NCI-H1417 treated with DMSO at 0.1 percent for 48 hours (cell line): ENCODE measurements at regions not wholly inside any gene's neighbourhood (a gene's known extent, or its start where the extent isn't known, plus 50 kb on each side); places are given as distances from the start of the nearest gene placed in this dataset.
A peak's percentile ranks its signal among the peaks of the same experiment; 100 is the strongest.

ENCODE experiments used
- DNase-seq: peaks from one replicate; lab custom pipeline; 2025; lab: John Stamatoyannopoulos, UW

DNA sequence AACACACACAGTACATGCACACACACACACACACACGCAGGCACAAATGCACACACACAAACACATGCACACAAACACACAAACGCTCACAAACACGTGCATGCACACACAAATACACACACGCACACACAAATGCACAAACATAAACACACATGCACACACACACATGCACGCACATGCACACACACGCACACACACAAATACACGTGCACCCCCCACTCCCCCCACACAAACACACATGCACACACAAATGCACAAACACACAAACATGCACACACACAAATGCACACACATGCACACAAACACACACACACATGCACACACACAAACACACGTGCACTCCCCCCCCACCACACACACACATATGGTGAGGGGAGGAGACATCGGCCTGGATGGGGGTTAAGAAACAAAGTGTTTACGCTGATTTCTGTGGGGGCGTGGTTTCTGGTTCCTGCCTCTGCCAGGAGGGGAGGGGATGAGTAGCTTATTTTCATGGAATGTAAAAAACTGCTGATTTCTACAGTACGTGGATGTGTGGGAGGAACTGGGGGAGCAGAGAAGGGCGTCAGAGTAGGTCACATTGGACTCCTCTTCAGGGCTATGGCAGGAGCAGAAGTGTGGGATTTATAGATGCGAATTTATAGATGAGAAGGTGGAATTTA lies 607.2 kb downstream of the QKI start:
- no peak for DNase-seq

DNA sequence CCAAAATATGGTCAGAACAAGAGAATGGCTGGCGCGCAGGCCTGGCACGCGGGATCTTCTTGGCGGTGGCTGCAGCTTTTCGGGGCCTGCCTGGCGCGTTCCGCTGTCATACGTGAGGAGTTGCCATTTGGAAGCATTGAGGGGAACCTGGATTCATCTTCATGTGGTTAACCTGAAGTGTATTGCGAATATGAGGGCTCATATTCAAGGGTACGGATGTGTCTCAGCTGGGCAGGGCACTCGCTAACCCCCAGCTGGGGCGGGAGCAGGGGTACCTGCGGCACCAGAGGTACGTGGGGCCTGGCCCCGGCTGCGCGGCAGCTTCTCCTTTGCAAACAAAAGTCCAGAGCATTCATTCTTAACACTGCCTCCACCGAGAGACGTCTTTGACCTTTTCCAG lies 605.6 kb downstream of the QKI start:
- DNase-seq = no peak

DNA sequence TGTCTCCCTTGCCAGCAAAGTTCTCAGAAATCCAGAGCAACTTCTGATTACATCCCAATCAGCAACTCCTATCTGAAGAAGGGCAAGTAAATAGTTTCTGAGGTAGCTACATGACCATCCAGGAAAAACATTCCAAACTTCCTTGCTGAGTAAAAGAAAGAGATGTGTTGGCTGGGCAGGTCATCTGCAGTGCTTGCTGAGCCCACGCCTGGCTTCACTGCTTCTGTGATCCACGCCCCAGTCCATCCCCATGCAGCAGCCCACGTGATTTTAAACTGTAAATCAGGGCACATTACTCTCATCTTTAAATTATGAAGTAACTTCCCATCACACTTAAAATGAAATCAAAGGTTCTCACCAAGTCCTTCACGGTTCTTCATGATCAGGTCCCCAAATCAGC lies 603.6 kb downstream of the QKI start:
- DNase-seq = no peak

DNA sequence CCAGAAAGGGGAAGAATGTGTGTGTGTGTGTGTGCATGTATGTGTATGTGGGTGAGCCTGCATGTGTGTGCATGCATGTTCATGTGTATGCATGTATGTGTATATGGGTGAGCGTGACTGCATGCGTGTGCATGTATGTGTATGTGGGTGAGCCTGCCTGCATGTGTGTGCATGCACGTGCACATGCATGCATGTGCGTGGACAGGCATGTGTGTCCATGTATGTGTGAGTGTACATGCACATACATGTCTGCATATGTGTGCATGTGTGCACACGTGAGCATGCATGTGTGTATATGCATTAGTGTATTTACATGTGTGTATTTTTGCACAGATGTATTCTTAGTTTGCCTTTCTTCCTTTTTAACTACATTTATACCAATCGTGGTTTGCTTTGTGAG lies 601.5 kb downstream of the QKI start:
- DNase-seq = no peak

DNA sequence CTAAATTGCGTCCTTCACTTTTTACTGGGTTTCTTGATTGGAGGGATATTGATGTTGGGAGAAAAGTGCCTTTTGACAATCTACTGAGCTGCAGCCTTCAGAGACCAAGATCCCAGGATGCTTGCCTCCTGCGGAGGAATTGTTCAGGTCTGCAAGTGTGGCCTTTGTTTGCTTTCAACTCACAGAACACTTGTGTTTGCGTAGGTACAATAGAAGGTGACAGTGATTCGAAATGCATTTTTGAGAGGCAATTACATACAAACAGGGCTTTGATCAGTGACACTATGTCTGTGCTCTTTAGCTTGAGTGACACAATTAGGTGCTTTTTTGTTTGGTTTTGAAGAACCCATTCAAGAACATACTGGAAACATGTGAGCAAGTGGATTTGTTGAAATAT lies 600.6 kb downstream of the QKI start:
- peak; percentile 68 for DNase-seq

DNA sequence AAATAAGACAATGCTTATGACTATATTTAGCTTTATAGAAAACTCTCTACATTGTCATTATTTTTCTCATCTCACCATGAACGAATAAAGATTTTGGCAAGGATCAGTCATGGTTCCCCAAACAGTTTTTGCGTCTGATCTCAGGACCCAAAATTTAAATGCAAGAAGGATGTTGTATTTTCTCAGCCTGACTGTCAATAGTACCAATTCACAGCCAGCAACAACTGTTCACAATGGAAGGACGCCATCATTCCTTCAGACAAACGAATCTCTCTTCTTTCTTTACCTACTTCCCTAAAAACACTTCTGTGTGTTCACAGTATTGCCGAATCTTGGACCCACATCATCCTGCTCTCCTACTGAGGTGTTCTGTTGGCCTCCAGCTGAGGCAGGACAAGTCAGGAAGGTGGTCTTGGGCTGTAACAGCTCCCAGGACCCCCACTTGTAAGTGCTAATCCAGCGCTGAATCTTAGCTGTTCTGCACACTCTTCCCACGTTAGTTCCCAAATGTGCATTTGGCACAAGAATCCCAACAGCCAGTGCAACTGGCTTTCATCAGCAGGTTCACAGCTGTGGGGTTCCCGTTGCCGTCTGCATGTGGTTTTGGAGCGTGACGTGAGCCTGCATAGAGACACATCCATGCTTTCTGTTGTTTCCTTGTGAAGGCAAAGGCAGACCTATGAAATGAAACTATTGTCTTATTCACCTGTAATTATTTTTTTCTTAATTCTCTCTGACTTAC lies 600.0 kb downstream of the QKI start:
- no peak for DNase-seq

DNA sequence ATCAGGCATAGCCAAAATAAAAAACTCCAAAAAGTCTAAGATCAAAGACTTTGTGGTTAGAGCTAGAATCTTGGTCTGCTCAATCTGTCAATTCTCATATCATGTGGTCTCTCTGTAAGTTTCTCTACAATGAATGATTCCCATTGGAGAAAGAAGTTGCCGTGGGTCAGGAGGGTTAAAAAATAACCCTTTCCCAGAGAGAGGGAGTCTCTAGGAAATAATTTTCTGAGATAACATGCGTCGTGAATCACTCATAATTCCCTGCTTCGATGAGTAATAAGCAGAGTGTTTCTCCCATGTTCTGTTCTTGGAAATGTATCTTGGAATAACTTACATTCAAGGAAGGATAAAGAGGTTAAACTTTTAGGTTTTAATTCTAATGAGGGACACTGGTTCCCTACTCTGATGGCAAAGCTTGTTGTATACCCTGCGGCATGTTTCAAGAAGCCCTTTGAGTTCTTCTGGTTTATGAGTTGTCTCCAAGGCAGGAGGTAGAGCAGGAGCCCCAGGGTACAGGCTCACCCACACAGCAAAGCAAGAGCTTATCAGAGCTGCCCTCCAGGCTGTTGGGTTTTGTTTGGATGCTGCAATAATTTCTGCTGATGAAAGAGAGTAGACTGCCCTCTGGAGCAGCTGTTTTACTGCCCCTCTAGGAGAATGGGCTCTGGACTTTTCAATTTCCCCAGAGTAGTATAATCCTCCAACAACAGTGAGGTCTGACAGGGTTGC lies 599.1 kb downstream of the QKI start:
- DNase-seq = no peak

DNA sequence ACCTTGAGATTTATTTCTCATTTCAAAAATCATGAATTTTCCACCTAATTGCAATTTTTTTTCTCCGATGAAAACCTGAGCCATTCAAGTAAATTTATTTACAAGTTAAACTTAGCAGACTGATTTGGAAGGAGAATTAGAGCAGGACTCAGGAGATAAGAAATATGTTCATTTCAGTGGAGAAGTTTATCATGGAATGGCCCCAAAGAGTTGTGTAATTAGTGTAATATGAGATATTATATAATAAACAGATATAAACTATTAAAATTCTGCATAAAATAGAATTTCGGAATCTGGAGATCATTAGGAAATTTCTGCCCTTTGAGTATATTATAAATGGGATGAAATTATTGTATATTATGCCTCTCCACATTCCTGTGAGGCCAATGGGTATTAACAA lies 596.8 kb downstream of the QKI start:
- DNase-seq = no peak

DNA sequence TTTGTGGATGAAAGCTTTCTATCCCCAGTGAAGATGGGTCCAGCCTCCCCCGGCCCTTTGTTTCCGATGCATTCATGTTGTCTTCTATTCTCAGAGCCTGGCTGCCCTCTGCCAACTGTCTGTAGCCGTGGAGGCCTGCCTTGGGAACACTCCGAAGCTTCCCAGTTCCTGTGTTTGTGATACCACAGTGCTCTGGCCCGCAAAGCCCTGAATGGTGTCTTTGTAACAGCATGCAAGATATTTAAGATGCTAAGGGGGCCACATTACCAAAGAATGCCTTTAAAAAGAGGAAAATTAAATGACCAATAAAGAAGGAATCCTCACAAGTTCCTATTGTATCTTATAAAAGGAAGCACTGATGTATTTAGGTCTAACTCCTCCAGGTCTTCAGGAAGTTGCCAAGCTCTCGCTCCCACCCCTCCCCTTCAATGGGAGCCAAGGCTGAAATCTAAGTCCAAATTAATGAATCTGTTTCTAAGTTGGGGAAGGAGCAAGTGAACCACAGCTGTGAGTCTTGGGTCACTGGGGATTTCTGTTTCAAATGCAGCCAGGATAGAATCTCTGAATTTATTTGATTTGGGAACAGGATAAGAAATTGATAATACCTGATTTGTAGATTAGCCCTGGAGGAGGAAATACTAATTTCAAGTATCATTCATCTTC lies 596.1 kb downstream of the QKI start:
- DNase-seq = no peak

DNA sequence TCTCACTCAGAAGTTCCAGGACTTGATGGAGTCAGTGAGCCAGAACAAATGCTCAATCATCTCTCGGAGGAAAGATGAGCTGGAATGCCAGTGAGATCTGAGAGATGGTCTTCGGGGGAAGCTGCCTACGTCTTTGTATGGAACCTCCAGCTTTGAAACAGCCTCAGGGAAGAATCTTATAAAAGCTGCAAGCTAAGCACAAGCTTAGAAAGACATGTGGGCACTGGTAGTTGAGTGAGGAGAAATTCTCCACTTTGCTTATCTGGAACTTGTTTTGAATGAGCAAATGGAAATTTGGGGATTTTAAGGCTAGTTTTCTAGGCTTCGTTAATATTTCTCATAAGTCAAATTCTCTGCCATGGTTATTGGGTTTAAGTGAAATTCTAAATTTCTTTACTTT lies 594.4 kb downstream of the QKI start:
- no peak for DNase-seq

DNA sequence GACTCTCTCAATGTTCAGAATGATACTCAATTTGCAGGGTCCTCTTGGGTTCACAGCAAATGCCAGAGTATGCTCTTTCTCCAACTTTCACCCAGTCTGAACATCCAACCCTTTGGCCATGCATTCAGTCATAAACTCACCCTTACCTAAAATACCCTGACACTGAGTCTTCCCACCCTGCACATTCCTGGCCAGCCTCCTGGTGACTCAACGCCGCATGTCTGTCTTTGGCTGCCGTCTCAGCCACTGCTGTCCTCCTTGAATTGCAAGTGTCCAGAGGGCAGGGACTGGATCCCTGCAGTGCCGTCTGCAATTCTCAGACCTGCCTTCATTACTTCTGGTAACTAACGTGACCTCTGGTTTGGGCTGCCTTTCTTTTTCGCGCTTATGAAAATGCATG lies 593.4 kb downstream of the QKI start:
- DNase-seq = no peak

DNA sequence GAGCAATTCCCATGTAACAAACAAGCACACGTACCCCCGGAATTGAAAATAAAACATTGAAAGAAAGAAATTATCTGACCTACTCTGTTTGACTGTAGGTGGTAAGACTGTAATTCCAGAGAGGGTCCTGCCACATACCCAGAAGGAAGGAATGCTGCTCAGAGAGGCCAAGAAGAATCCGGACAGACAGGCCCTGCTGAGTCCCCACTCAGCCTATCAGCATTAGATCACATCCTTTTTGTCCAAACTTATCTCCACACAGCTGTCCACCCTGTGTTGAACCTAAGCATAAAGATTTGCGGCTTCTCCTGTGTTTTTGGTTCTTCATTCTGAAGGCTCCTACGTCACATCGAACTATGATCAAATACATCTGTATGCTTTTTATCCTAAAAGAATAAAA lies 591.9 kb downstream of the QKI start:
- DNase-seq = no peak

DNA sequence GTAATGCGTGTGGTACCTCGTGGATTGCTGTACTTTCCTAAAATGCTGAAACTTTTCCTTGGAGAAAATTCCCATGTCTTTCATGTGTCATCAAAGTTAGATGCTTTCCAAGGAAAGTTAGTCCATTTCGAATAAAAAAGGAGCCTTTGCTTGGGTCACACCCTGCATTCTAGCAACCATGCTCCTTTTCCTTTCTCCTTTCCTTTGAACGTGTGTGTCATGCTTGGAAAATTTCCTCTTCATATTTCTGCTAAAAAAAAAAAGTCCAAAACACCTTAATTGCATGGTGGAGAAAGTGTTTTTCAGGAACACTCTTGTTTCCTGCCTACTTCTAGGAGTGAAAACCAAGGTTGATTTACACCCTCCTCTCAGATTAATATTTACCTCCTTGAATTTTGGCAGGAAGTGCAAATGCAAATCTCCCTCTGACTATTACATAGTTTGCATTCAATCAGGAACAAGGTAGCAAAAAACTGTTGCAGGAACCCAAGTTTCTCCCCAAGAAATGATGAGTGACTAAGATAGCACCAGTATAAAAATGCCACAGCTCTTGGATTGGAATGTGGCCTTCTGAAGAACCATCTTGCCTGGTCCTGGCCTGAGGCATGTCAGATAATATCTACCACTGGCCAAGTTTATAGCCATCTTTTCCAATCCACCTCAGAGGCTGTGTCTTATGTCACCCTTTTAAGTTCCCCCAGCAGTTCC lies 590.6 kb downstream of the QKI start:
- no peak for DNase-seq

DNA sequence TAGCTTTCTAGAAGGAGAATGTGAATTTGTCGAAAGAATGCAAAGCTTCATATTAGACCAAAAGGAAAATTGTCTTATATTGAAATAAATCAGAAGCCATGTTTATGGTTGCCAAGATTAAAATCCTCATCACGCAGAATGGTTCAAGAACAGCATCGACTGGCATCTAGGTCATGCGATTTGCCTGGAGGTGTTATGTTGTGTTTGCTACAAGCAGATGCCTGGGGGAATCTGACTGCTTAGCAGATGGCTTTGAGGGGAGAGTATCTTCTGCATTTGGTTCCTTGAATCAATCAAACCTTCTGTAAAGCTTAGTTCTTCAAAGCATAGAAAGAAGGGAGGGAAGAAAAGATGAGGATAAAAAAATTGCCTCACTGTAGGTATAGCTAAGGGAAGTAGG lies 585.8 kb downstream of the QKI start:
- DNase-seq = no peak

DNA sequence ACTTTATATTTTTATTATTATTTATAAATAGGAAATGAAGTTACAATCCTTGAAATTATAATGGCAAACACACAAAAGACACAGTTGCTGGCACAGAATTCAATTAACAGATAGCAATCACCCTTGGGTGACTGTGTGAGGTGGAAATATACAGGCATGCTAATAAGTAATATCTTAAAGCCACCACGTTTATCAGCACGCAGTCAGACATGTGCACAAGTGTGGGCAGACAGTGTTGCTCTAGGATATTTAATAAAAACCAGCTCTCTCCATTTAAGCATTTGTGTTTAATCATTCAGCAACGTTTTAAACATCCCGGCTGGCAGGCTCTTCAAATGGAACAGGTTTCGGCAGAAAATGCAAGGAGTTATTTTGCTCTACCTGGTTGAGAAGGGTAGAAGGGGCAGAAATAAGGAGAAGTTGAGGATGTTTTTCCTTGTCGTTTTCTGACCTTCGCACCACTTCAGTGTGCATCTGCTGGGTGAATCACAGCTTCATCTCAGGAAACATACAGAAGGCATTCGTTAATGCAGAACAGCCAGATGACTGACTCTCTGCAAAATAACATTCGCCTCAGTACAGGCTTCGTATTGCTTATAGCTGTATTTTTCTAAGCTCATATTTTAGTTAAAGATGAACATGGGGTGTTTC lies 585.1 kb downstream of the QKI start:
- no peak for DNase-seq

DNA sequence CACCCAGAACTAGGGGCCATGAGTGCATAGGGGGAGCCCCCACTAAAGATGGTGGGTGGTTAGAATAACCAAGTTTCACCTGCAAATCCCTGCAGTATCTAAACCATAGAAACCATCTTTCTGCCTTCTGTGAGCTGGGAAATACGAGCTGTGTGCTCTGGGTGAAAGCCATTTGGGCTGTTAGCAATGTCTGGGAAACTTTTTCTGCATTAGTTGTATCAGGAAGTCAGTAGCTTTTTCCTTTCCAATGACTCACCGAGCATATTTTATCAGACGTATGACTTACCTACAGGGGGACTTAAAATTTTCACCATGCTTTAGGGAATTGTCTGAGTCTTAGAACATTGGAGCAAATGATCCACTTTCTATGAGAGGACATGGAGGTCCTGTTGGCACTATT lies 584.0 kb downstream of the QKI start:
- no peak for DNase-seq

DNA sequence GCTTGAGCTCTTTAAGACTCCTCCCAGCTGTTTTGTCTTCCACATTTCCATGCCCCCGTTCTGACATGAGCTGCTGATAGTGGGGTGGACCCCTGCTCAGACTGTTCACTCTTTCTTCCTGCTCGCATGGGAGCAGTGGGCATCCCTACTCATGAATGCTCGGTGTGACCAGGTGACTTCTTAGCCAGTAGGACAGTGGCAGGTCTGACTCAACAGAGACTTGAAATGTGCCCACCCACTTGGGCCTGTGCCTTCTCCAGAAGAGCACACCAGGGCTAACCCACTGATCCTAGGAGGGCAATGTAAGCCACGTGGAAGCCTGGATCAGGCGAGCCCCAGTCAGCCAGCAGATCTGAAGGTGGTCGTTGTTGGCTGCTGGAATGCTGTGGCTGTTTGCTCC lies 582.0 kb downstream of the QKI start:
- no peak for DNase-seq

DNA sequence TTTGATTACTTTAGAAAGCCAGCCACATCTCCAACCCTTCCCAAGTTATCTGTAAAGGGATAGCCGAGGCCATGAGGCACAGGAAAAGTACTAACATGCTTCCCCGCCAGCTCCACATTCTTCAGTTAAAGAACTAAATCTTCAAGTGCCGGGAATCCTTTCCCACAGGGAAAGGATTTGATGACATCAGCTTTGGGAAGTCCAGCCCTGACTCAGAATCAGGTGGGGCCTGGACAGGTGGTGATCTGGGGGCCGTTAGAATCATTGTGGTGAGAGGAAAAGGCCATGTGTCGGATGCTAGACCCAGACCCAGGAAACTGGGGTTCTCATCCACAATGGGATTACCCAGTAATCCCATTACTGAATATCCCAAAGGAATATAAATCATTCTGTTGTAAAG lies 580.0 kb downstream of the QKI start:
- no peak for DNase-seq

DNA sequence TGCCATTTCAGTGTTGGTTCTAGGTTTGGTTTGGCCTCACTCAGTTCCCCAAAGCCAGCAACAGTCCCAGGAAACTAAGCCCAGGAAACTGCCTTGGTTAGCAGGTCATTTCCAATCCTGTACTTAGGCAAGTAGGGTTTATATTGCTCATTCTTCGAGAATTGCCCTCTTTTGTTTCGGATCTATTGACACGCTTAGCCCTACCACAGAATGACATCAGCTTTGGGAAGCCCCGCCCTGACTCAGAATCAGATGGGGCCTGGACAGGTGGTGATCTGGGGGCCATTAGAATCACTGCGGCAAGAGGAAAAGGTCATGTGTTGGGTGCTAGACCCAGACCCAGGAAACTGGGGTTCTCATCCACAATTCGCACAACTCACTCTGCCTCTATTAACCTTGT lies 578.2 kb downstream of the QKI start:
- DNase-seq = no peak

DNA sequence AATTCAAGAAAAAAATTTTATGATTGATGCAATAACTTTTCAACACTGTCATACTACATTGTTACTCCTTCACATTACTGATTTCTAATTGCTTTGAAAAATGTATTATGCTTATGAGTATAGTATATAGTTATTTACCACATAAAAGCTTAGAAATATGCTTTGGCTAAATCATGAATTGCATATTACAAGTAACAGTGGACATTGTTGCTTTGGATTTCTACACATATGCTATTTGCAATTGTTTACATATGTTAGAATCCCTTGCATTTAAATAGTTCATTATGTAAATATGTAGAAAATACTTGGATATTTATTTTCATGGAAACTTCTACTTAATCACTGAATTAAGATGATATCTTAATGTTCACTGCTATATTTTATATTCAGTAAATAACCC lies 577.5 kb downstream of the QKI start:
- no peak for DNase-seq

DNA sequence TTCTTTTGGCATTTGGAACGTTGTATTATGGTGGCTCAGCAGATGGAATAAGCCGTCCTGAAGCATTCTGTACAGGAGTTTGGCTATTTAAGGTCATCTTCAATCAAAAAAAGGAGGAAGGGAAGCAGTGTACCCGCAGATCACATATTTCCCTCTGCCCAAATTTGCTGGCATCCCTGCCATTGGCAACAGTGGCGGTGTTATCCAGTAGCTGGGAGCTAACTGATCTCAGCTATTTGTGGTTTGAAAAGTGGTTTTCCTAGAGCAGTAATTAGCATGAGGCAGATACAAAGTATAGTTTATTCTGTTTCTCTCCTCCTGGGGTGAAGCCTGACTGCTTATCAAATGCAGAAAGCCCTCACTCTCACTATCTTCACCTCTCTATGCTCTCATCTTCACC lies 576.8 kb downstream of the QKI start:
- no peak for DNase-seq

DNA sequence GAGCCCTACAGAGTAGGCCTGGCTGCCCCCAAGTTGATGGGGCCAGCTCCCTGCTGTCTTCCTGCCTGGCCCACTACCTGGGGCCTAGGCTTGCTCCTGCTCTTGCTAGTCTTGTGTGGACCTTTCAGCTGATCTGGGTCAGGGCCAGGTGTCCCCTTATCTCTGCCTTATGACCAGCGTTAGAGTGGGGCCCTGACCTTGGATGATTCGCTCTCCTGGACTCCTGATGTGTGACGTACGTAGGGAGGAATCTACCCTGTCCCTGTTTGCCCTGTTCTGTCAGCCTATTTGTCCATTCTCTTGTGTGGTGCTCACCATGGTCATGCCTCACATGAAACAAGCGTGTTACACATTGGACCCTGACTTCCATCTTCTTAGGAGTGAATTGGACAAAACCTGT lies 571.8 kb downstream of the QKI start:
- no peak for DNase-seq
